Mucosa of rectum (tissue), 2 donors: ENCODE measurements at regions not wholly inside any gene's neighbourhood (a gene's known extent, or its start where the extent isn't known, plus 50 kb on each side); places are given as distances from the start of the nearest gene placed in this dataset.

Source experiments
- H3K27ac ChIP-seq, 2 donors: one replicate each; pipeline ENCODE4 v1.7.0; 2013; ENCODE audit warnings: inconsistent platforms in 2 of 2, low read depth in 2 of 2, low read length in 2 of 2
- H3K27me3 ChIP-seq, 2 donors: one replicate each; pipeline ENCODE4 v1.7.0; 2013; ENCODE audit warnings: low read length in 2 of 2; ENCODE audit not compliant: control insufficient read depth in 2 of 2, insufficient read depth in 2 of 2
- H3K36me3 ChIP-seq, 2 donors: one replicate each; pipeline ENCODE4 v1.7.0; 2013; ENCODE audit warnings: low read length in 2 of 2; ENCODE audit not compliant: control insufficient read depth in 2 of 2, insufficient read depth in 2 of 2
- H3K4me1 ChIP-seq, 2 donors: one replicate each; pipeline ENCODE4 v1.7.0; 2013; ENCODE audit warnings: low read length in 2 of 2, mild to moderate bottlenecking in 1 of 2; ENCODE audit not compliant: control insufficient read depth in 2 of 2, insufficient read depth in 2 of 2
- H3K4me3 ChIP-seq, 2 donors: one replicate each; pipeline ENCODE4 v1.7.0; 2013; ENCODE audit warnings: low read length in 2 of 2
- H3K9ac ChIP-seq, 2 donors: one replicate each; pipeline ENCODE4 v1.7.0; 2013; ENCODE audit warnings: low read length in 2 of 2, low read depth in 1 of 2, mild to moderate bottlenecking in 1 of 2
- H3K9me3 ChIP-seq, 2 donors: one replicate each; pipeline ENCODE4 v1.7.0; 2013; ENCODE audit warnings: low read length in 2 of 2; ENCODE audit not compliant: control insufficient read depth in 2 of 2
- donor health status: healthy.
- donor health status: Normal muscosa, but diverticular disease.

DNA sequence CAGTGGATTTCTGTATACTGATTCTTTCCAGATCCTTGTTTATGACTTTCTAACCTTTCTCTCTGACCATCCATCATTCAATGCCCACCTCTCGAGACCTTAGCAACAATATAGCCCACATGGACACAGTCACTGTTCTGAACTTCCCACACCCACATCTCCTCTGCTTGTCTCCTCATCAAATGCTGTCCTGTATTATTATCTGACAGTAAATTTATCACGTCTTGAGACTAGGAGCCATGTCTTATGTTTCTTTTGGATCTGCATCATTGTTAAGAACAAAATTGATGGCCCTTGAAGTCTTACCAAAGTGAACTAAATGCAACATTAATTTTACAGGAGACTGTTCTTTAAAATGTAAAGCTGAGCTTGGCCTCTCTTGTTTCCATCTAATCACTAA lies 495.4 kb upstream of the KLF4 start:
- Histone ChIP-seq H3K27ac (no peak overlapping the region), H3K4me1 (peaks cover 0 to 13% of the 10 kb centered on the region in 2 donors), H3K4me3 (no peak overlapping the region), H3K36me3 (no peaks in the 10 kb centered on the region), H3K27me3 (no peaks in the 10 kb centered on the region), H3K9ac (no peak overlapping the region), H3K9me3 (no peaks in the 10 kb centered on the region)

DNA sequence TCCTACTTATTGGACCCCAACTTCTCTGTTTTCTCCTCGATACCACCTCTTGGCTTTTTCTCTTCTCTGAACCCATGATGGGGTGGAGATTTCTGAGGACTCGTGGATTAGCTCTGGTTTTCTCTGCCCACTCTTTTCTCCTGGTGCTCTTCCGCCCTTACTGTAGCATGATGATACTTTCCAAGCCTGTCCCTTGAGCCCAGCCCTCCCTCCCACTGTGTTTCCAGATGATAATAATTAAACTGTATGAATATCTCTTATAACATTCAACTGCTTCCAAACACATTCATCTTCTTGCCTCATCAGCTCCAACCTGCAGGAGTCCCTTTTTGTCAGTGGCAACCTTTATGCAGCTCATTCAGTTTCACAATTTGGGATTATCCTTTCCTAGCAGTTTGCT lies 494.2 kb upstream of the KLF4 start:
- Histone ChIP-seq H3K9me3 (no peaks in the 10 kb centered on the region), H3K4me3 (no peak overlapping the region), H3K36me3 (no peaks in the 10 kb centered on the region), H3K9ac (no peak overlapping the region), H3K27me3 (no peaks in the 10 kb centered on the region), H3K4me1 (peaks cover 0 to 13% of the 10 kb centered on the region in 2 donors), H3K27ac (no peak overlapping the region)

DNA sequence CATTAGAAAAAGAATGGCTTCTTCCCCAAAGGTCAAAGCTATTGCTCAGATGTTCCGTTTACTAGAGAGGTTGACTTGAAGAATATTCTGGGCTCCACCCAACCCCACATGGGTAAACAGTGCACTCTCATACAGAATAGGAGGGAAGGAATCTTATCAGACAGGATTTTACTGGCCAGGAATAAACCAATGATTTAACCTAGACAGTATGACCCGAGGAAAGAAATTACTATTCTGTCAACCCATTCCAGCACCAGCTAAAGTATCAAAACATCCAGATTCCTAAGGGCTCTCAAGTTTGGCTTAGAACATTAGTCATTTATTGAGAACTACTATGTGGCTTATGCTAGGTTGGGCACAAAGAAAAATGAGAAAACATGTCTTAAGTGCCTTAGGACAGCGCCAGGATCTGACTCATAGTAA lies 493.6 kb upstream of the KLF4 start:
- H3K27ac ChIP-seq = peak overlapping the region in 1 of 2 donors; percentile 36
- no peak overlapping the region for H3K9ac ChIP-seq
- peaks cover 0 to 13% of the 10 kb centered on the region in 2 donors for H3K4me1 ChIP-seq
- H3K27me3 ChIP-seq = no peaks in the 10 kb centered on the region
- H3K4me3 ChIP-seq = no peak overlapping the region
- H3K9me3 ChIP-seq = no peaks in the 10 kb centered on the region
- H3K36me3 ChIP-seq = no peaks in the 10 kb centered on the region

DNA sequence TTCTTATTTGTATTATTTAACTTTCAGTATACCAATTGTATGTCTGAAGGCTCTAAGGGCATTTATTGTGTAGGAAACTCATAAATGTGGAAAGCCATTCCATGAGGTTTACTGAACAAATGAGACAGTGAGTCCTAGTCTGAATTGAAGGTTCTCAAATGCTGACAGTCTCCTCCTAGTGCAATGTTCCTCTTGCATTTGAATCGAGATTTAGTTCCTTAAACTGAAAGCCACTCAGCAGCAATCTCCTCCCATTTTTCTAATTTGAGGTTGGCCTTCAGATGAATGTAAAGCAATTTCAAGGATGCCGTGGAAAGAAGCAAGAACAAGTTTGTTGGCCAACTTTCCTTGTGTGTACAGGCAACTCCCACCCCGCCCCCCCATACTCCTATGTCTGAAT lies 493.2 kb upstream of the KLF4 start:
- Histone ChIP-seq H3K9ac (no peak overlapping the region), H3K9me3 (no peaks in the 10 kb centered on the region), H3K4me3 (no peak overlapping the region), H3K27me3 (no peaks in the 10 kb centered on the region), H3K27ac (peak overlapping the region in 1 of 2 donors; percentile 36), H3K4me1 (peaks cover 0 to 13% of the 10 kb centered on the region in 2 donors), H3K36me3 (no peaks in the 10 kb centered on the region)

DNA sequence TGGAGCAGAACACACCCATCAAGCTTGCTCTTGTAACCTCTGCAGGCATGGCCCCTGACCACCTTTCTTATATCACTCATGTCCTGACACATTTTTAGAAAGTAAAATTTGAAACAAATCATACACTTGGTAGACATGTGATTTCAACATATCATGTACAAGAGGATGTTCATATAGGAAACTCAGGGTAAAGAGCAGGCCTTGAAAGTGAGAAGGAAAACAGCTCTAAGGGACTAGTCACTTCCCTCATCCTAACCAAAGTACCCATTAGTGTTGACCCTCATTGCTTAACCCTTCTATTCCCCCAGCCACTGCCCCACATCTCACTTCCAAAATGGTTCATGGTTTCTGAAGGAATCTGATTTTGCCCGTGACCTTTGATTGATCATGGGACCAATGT lies 492.4 kb upstream of the KLF4 start:
- Histone ChIP-seq H3K4me1 (peaks cover 0 to 18% of the 10 kb centered on the region in 2 donors), H3K36me3 (no peaks in the 10 kb centered on the region), H3K9me3 (no peaks in the 10 kb centered on the region), H3K27me3 (no peaks in the 10 kb centered on the region), H3K9ac (no peak overlapping the region), H3K27ac (peak overlapping the region in 1 of 2 donors; percentile 36), H3K4me3 (no peak overlapping the region)

DNA sequence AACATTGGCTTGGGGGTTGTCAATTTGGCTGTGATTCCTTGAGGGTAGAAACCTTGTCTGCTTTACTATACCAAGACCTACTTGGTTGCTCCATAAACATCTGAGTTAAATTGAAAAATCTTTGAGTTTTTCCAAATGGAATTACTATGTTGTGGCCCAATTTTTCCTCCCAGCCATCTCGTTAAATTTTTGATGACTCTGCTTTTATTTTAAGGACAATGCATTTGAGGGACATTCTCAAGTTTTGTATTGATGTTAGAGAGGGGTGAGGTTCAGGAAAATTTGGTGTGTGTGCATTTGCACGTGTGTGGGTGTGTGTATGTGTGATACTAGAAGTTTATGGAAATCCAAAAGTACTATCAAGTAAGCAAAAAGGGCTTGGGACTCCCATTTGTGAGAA lies 491.4 kb upstream of the KLF4 start:
- no peaks in the 10 kb centered on the region for H3K9me3 ChIP-seq
- no peak overlapping the region for H3K9ac ChIP-seq
- no peak overlapping the region for H3K27ac ChIP-seq

DNA sequence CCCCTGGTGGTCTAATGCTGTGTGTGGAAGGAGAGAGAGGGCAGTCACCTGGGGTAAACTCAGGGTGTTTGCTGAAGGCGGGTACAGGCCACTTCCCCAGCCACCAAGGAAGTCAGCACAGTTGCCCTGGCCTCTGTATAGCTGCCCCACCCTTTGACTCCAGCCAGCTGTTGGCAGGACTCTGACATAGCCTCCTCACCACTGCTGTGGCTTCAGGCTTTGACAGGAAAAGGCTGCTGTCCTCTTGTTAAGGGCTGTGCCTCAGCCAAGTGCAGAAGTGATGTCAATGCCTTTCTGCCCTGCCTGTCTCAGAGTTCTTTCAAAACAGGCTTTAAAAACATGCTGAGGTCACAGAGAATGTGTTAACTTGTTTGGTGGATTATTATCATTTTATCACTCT lies 487.2 kb upstream of the KLF4 start:
- Histone ChIP-seq H3K4me1 (peaks cover 16 to 32% of the 10 kb centered on the region in 2 donors), H3K27me3 (no peaks in the 10 kb centered on the region), H3K9ac (no peak overlapping the region), H3K9me3 (no peaks in the 10 kb centered on the region), H3K4me3 (no peak overlapping the region), H3K36me3 (no peaks in the 10 kb centered on the region), H3K27ac (peak overlapping the region; percentile 38 to 85)

More for the DNA sequence above, 491.4 kb upstream of the KLF4 start:
- Histone ChIP-seq H3K4me1 (peaks cover 8 to 28% of the 10 kb centered on the region in 2 donors), H3K36me3 (no peaks in the 10 kb centered on the region), H3K27me3 (no peaks in the 10 kb centered on the region), H3K4me3 (no peak overlapping the region)

DNA sequence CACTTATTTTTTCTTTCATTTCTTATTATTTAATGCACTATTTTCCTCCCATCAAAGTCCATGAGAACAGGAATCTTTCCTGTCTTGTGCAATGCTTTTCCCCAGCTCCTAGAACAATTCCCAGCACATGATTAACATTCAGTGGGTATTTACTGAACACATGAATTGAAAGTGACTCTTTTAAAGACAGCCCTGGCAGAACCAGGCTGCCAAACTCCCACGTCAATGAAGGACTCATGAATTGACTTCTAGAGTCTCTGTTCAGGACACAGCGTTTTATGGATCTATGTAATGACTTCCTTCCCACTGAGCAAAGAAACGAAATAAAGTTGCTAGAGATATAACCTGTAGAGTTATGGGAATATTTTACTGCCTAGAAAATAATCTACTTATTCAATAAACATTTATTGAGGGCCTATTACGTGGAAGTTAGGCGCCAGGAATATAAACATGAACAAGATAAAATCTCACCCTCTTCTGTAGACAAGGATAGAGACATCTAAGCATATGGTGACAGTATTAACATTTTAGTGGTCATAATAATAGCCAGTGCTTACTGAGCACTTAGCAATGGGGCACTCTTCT lies 485.9 kb upstream of the KLF4 start:
- peak overlapping the region in 1 of 2 donors; percentile 29 for H3K9ac ChIP-seq
- no peak overlapping the region for H3K4me3 ChIP-seq
- H3K27ac ChIP-seq = peak overlapping the region; percentile 85 to 86
- no peaks in the 10 kb centered on the region for H3K9me3 ChIP-seq
- peaks cover 16 to 37% of the 10 kb centered on the region in 2 donors for H3K4me1 ChIP-seq
- H3K27me3 ChIP-seq = no peaks in the 10 kb centered on the region
- H3K36me3 ChIP-seq = no peaks in the 10 kb centered on the region

DNA sequence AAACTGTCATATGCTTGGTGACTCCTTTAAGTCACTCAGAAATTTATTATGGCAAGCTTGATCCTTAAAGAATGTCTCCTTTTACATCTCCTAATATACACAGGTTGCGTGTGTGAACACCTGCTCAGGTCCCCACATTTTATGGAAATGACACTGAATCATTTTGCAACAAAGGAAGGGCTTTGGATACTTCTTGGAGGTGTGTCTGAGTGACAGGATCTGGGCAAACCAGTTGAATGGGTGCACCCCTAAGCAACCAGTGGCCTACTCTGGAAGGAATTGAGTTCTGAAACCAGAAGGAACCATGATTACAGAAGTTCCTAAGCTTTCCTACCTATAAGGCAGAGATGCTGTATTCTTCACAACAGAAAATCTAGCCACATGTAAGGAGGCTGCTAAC lies 483.9 kb upstream of the KLF4 start:
- peaks cover 21 to 49% of the 10 kb centered on the region in 2 donors for H3K4me1 ChIP-seq
- H3K36me3 ChIP-seq = no peaks in the 10 kb centered on the region
- H3K9ac ChIP-seq = no peak overlapping the region
- H3K27ac ChIP-seq = no peak overlapping the region
- no peak overlapping the region for H3K4me3 ChIP-seq
- H3K9me3 ChIP-seq = no peaks in the 10 kb centered on the region
- H3K27me3 ChIP-seq = no peaks in the 10 kb centered on the region

DNA sequence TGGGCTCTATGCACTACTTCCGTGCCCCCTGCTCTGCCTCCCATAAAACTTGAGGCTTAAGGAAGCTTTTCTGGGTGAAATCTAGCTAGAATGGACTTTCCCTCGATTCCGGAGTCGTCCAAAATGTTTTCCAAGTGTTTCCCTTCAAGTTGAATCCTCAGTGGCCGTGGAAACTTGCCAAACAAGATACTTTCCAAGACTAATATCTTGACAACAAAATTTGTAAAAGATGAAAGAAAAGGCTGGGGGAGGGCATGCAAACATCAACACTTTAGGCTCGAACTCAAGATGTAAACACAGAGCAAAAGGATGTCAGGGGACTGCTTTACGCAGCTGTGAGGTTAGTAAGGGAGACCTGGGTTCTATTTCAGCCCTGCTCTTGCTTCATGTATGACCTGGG lies 482.8 kb upstream of the KLF4 start:
- H3K36me3 ChIP-seq = no peaks in the 10 kb centered on the region
- no peaks in the 10 kb centered on the region for H3K9me3 ChIP-seq
- H3K9ac ChIP-seq = no peak overlapping the region
- H3K4me1 ChIP-seq = peaks cover 21 to 48% of the 10 kb centered on the region in 2 donors
- no peak overlapping the region for H3K4me3 ChIP-seq
- H3K27me3 ChIP-seq = no peaks in the 10 kb centered on the region
- H3K27ac ChIP-seq = no peak overlapping the region
